ENCODE measurements at regions not wholly inside any gene's neighbourhood (a gene's known extent, or its start where the extent isn't known, plus 50 kb on each side); places are given as distances from the start of the nearest gene placed in this dataset.
"Not testable (repeated sequence)": the region's sequence is repeated elsewhere in the genome, so short reads cannot be mapped to it uniquely, and the experiment has no call there.

- no peak for DNase-seq
- TF ChIP-seq POLR2A (IDR thresholded peaks at IDR 0.05; ENCODE audit: low read length) (no peak), GATA1 (IDR thresholded peaks at IDR 0.05; ENCODE audit: low read depth, low read length) (no peak)
Measured at GRCh38 chr16:87047221-87048037, 269.8 kb downstream of the C16orf95 start.

GRCh38 chr16:87048038-87048729 is 269.0 kb downstream of the C16orf95 start:
- TF ChIP-seq GATA1 (IDR thresholded peaks at IDR 0.05; ENCODE audit: low read depth, low read length) = no peak
- TF ChIP-seq POLR2A (IDR thresholded peaks at IDR 0.05; ENCODE audit: low read length) = no peak

DNA sequence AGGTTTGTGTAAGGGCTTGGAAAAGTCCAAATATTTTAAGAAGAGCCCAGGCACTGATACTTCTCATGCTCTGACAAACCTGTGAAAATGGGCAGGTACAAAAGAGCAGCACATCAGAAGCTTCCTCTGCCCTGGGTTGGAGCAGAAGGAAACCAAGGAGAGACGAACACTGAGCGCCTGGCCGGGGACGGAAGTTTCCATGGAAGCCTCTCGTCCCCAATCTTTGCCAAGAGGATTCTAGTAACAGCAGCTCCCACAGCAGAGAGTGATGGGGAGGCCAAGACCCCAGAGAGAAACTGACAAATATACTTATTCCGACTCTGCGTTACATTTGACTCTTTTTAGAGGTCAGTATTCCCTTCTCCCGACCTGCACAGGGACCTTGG is 268.5 kb downstream of the C16orf95 start:
- no peak for DNase-seq
- TF ChIP-seq GATA1 (IDR thresholded peaks at IDR 0.05; ENCODE audit: low read depth, low read length) (no peak), POLR2A (IDR thresholded peaks at IDR 0.05; ENCODE audit: low read length) (no peak)

More at GRCh38 chr16:87048038-87048729, 269.0 kb downstream of the C16orf95 start:
- no peak for DNase-seq

DNA sequence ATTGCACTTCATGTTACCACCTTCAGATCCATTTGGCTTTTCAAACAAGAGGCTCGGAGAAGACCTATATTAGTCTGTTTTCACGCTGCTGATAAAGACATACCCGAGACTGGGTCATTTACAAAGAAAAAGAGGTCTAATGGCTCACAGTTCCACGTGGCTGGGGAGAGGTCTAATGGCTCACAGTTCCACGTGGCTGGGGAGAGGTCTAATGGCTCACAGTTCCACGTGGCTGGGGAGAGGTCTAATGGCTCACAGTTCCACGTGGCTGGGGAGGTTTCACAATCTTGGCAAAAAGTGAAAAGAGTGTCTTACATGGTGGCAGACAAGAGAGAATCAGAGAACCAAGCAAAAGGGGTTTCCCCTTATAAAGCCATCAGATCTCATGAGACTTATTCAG is 268.0 kb downstream of the C16orf95 start:
- not testable (repeated sequence) for DNase-seq

GRCh38 chr16:87050142-87050541 is 267.1 kb downstream of the C16orf95 start:
- DNase-seq = no peak
- TF ChIP-seq POLR2A (IDR thresholded peaks at IDR 0.05; ENCODE audit: low read length) (no peak), GATA1 (IDR thresholded peaks at IDR 0.05; ENCODE audit: low read depth, low read length) (no peak)

DNA sequence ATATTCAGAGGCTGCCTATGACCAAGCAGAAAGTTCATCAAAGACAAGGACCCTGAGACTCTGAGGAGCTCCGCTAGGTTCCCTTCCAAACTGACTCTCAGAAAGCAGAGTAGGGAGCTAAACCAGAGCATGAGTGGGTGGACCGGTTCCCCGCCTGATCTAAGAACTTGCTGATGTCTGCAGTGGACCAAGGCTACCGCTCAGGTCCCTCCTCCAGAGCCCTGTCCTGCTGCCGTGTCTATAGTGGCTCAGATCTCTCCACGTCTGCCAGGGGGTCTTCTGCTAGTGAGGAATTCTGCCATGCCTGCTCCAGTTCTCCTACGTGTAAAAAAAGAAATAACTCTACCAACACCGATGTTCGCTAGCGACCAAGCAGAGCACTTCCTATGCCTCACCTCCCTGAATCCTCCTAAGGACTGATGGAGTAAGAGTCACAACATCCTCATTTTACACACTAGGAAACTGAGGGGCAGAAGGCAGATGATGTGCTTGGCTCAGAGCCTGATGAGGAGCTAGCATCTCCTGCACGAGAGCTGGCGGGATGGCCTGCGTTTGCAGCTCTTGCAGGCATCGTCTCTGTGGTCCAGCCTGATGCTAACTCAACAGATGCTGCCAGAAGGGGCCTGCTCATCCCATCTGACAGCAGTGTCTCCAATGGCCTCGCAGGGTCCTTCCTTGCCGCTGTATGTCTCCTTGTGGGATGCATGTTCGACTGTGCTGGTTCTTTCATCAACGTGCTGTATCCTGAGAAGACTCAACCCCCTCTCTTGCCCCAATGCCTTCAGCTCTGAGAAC is 265.5 kb downstream of the C16orf95 start:
- no peak for TF ChIP-seq POLR2A (IDR thresholded peaks at IDR 0.05; ENCODE audit: low read length)
- no peak for DNase-seq

DNA sequence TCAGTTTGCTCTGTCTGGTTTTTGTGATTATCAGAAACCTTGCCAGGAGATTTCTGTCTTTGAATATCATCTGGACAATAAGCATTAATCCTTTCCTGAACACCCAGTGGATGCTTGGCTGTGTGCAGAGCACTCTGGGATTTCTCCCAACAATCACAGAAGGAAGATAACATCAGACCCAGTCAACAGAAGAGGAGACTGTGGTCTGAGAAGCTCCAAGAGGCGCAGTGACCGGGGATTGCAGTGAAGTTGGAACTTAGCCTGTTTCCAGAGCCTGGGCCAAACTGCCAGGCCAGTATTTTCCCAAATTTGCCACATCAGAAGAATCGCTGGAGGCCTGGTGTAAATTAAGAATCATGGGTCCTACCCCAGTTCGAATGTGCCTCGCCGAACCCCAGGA is 264.7 kb downstream of the C16orf95 start:
- TF ChIP-seq GATA1 (IDR thresholded peaks at IDR 0.05; ENCODE audit: low read depth, low read length) = no peak
- TF ChIP-seq POLR2A (IDR thresholded peaks at IDR 0.05; ENCODE audit: low read length) = no peak
- DNase-seq = no peak

- no peak for TF ChIP-seq GATA1 (IDR thresholded peaks at IDR 0.05; ENCODE audit: low read depth, low read length)
- TF ChIP-seq POLR2A (IDR thresholded peaks at IDR 0.05; ENCODE audit: low read length) = no peak
- peak; percentile 38 to 71 for DNase-seq
Measured at GRCh38 chr16:87053016-87053982, 263.9 kb downstream of the C16orf95 start.

GRCh38 chr16:87054154-87054553 is 263.0 kb downstream of the C16orf95 start:
- DNase-seq = no peak
- TF ChIP-seq GATA1 (IDR thresholded peaks at IDR 0.05; ENCODE audit: low read depth, low read length) (no peak), POLR2A (IDR thresholded peaks at IDR 0.05; ENCODE audit: low read length) (no peak)

DNA sequence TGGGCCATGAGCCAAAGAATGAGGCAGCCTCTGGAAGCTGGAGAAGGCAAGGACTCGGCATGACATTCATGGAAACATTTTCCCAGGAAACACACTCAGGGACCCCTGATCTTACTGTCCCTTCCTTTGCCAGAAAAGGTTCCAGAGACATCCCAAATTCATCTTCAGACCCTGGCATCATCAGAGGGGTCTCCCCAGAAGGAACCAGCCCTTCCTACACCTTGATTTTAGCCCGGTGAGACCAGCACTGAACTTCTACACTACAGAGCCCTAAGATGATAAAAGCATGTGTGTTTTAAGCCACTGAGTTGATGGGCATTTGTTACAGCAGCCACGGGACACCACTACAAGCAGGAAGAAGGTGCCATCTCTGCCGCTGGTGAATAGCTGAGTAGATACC is 262.3 kb downstream of the C16orf95 start:
- DNase-seq = no peak
- TF ChIP-seq POLR2A (IDR thresholded peaks at IDR 0.05; ENCODE audit: low read length) (no peak), GATA1 (IDR thresholded peaks at IDR 0.05; ENCODE audit: low read depth, low read length) (no peak)

GRCh38 chr16:87056083-87056482 is 261.1 kb downstream of the C16orf95 start:
- TF ChIP-seq GATA1 (IDR thresholded peaks at IDR 0.05; ENCODE audit: low read depth, low read length) (no peak), POLR2A (IDR thresholded peaks at IDR 0.05; ENCODE audit: low read length) (no peak)
- DNase-seq = no peak

GRCh38 chr16:87056551-87056950 is 260.6 kb downstream of the C16orf95 start:
- no peak for DNase-seq
- no peak for TF ChIP-seq GATA1 (IDR thresholded peaks at IDR 0.05; ENCODE audit: low read depth, low read length)
- no peak for TF ChIP-seq POLR2A (IDR thresholded peaks at IDR 0.05; ENCODE audit: low read length)

GRCh38 chr16:87057211-87057881 is 259.8 kb downstream of the C16orf95 start:
- DNase-seq = no peak
- TF ChIP-seq POLR2A (IDR thresholded peaks at IDR 0.05; ENCODE audit: low read length) (no peak), GATA1 (IDR thresholded peaks at IDR 0.05; ENCODE audit: low read depth, low read length) (no peak)

Data from erythroblast (primary cell).